GM23338 (cell line): ENCODE measurements at regions not wholly inside any gene's neighbourhood (a gene's known extent, or its start where the extent isn't known, plus 50 kb on each side); places are given as distances from the start of the nearest gene placed in this dataset.

Experiments
- ATAC-seq: fragments of 200-7000 bp; cut with Tn5 transposase; 3 replicates; pipeline ENCODE4 v1.9.1; 2020
- DNase-seq: peaks from one replicate; pipeline ENCODE4 v3.0.0-alpha.2; 2015; ENCODE audit warnings: low spot score
- H2AFZ ChIP-seq: fragments of 200-600 bp; sonication (generic); 2 replicates; pipeline ENCODE4 v1.8.0; 2016; ENCODE audit warnings: antibody characterized with exemption, mild to moderate bottlenecking, moderate library complexity
- H3F3A ChIP-seq: fragments of 200-600 bp; sonication (generic); replicated peaks from 2 replicates; pipeline ENCODE4 v1.8.0; 2017; ENCODE audit warnings: antibody characterized with exemption, mixed run types, low read depth
- H3K27ac ChIP-seq: fragments of 200-600 bp; sonication (generic); 2 replicates; pipeline ENCODE4 v1.6.1; 2016; ENCODE audit warnings: low read depth
- H3K27me3 ChIP-seq: fragments of 200-600 bp; sonication (generic); 2 replicates; pipeline ENCODE4 v1.8.0; 2016; ENCODE audit warnings: mild to moderate bottlenecking, mixed run types, moderate library complexity; ENCODE audit not compliant: insufficient read depth
- H3K36me3 ChIP-seq: fragments of 200-600 bp; sonication (generic); 2 replicates; pipeline ENCODE4 v1.8.0; 2016; ENCODE audit warnings: mild to moderate bottlenecking; ENCODE audit not compliant: insufficient read depth
- H3K4me1 ChIP-seq: fragments of 200-600 bp; sonication (generic); 2 replicates; pipeline ENCODE4 v1.8.0; 2016; ENCODE audit warnings: mild to moderate bottlenecking, moderate library complexity; ENCODE audit not compliant: insufficient read depth
- H3K4me2 ChIP-seq: fragments of 200-600 bp; sonication (generic); 2 replicates; pipeline ENCODE4 v1.7.1; 2017; ENCODE audit warnings: mixed run types
- H3K4me3 ChIP-seq: fragments of 200-600 bp; sonication (generic); 2 replicates; pipeline ENCODE4 v1.6.1; 2016; ENCODE audit warnings: mixed run types
- H3K79me2 ChIP-seq: fragments of 200-600 bp; sonication (generic); replicated peaks from 2 replicates; pipeline ENCODE4 v1.8.0; 2017; ENCODE audit warnings: mild to moderate bottlenecking; ENCODE audit not compliant: insufficient read depth
- H3K9me2 ChIP-seq: fragments of 200-600 bp; sonication (generic); 2 replicates; pipeline ENCODE4 v1.8.0; 2017; ENCODE audit not compliant: insufficient read depth
- H4K20me1 ChIP-seq: fragments of 200-600 bp; sonication (generic); replicated peaks from 2 replicates; pipeline ENCODE4 v1.8.0; 2017; ENCODE audit warnings: mild to moderate bottlenecking; ENCODE audit not compliant: insufficient read depth
- H3K27ac Mint-ChIP-seq: 2 replicates; pipeline ENCODE4 v1.8.0; 2020; ENCODE audit warnings: inconsistent platforms, mild to moderate bottlenecking, moderate library complexity, mixed read lengths
- H3K27me3 Mint-ChIP-seq: 3 replicates; pipeline ENCODE4 v1.8.0; 2022; ENCODE audit warnings: low read depth, mild to moderate bottlenecking, moderate library complexity, mixed read lengths, inconsistent platforms; ENCODE audit not compliant: insufficient read depth, poor library complexity
- H3K36me3 Mint-ChIP-seq: 3 replicates; pipeline ENCODE4 v1.8.0; 2021; ENCODE audit warnings: low read depth, mild to moderate bottlenecking, inconsistent platforms, moderate library complexity, mixed read lengths
- H3K4me1 Mint-ChIP-seq: 3 replicates; pipeline ENCODE4 v1.8.0; 2020; ENCODE audit warnings: mild to moderate bottlenecking, inconsistent platforms, mixed read lengths
- H3K4me3 Mint-ChIP-seq: 3 replicates; pipeline ENCODE4 v1.8.0; 2021; ENCODE audit warnings: moderate library complexity, mild to moderate bottlenecking, inconsistent platforms, mixed read lengths
- H3K9me3 Mint-ChIP-seq: 3 replicates; pipeline ENCODE4 v1.8.0; 2020; ENCODE audit warnings: moderate library complexity, mild to moderate bottlenecking, inconsistent platforms, mixed read lengths
- CREB1 ChIP-seq: fragments of 250-450 bp; sonication (Bioruptor Pico); IDR thresholded peaks from 2 replicates; pipeline ENCODE4 v1.5.0; 2020; ENCODE audit warnings: low read depth, mild to moderate bottlenecking, moderate library complexity
- EZH2 ChIP-seq: fragments of 200-600 bp; sonication (generic); IDR thresholded peaks from one replicate; pipeline ENCODE4 v1.8.0; 2017; ENCODE audit warnings: antibody characterized with exemption, mild to moderate bottlenecking, low read depth; ENCODE audit not compliant: unreplicated experiment
- EZH2phosphoT487 ChIP-seq: fragments of 200-600 bp; sonication (generic); IDR thresholded peaks from one replicate; pipeline ENCODE4 v1.8.1; 2018; ENCODE audit warnings: antibody characterized with exemption; ENCODE audit not compliant: unreplicated experiment
- JUNB ChIP-seq: IDR thresholded peaks from one replicate; pipeline ENCODE4 v1.6.1; 2016; ENCODE audit warnings: antibody characterized with exemption; ENCODE audit not compliant: unreplicated experiment
- NANOG ChIP-seq: IDR thresholded peaks from 2 replicates; pipeline ENCODE4 v1.6.1; 2016; ENCODE audit warnings: antibody characterized with exemption, borderline replicate concordance
- POLR2AphosphoS5 ChIP-seq: IDR thresholded peaks from 2 replicates; pipeline ENCODE4 v1.6.1; 2016; ENCODE audit warnings: antibody characterized with exemption, low read depth
- STAT1 ChIP-seq: IDR thresholded peaks from one replicate; pipeline ENCODE4 v1.6.1; 2016; ENCODE audit warnings: antibody characterized with exemption; ENCODE audit not compliant: unreplicated experiment
- ZNF114 ChIP-seq: fragments of 250-450 bp; sonication (Bioruptor Pico); IDR thresholded peaks from 2 replicates; pipeline ENCODE4 v1.5.0; 2020; ENCODE audit warnings: mild to moderate bottlenecking, moderate library complexity
- ZNF331 ChIP-seq: fragments of 250-450 bp; sonication (Bioruptor Pico); IDR thresholded peaks from 2 replicates; pipeline ENCODE4 v1.5.0; 2020; ENCODE audit warnings: low read depth, mild to moderate bottlenecking, moderate library complexity
- TF ChIP-seq, protein P1 (sequence below): IDR thresholded peaks from 2 replicates; pipeline ENCODE4 v1.6.1; 2016; ENCODE audit warnings: antibody characterized with exemption
- TF ChIP-seq, protein P2 (sequence below), 2 experiments: fragments of 200-600 bp in 1 of 2; sonication (generic) in 1 of 2; conservative IDR thresholded peaks; 2 replicates each; pipeline versions ENCODE4 v1.5.1 to v1.6.1; 2016 to 2017; ENCODE audit warnings: antibody characterized with exemption in 2 of 2, low read depth in 2 of 2, mild to moderate bottlenecking in 2 of 2, moderate library complexity in 1 of 2
- TF ChIP-seq, protein P3 (sequence below): IDR thresholded peaks from one replicate; pipeline ENCODE4 v1.6.1; 2018; ENCODE audit warnings: antibody characterized with exemption; ENCODE audit not compliant: unreplicated experiment
- TF ChIP-seq, protein P4 (sequence below): fragments of 250-450 bp; sonication (Bioruptor Pico); IDR thresholded peaks from 2 replicates; pipeline ENCODE4 v1.5.0; 2020; ENCODE audit warnings: mild to moderate bottlenecking, moderate library complexity

DNA sequence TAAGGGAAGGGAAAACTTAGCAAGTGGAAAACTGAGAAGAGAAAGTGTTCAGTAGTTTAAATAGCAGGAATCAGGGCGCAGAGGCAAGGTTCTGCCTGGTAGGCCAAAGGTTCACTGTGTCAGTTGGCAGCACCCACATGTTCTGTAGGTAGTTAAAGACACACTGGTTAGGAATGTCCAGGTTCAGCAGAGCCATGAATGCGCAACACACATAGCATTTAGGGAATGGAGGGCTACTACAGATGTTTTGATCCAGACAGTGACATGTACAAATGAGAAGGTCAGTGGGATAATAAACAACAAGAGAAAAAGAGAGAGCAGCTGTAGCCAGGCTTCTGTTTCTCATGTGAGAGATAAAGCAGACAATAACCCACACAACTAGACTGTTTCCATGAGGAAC is 56.2 kb upstream of the ARHGAP42 start:
- ATAC-seq, result no peak

More for the DNA sequence above, 56.2 kb upstream of the ARHGAP42 start:
- Histone ChIP-seq H3K27me3 (no peaks in the 10 kb centered on the region), H3K36me3 (no peaks in the 10 kb centered on the region), H3K9me2 (peaks cover 6% of the 10 kb centered on the region; the same call in 1 of the 2 replicates), H3K79me2 (no peaks in the 10 kb centered on the region), H3K27ac (no peak overlapping the region), H3K4me2 (no peak overlapping the region), H2AFZ (peak overlapping the region; percentile 79; the same call in 1 of the 2 replicates), H3F3A (no peaks in the 10 kb centered on the region), H3K4me3 (no peak overlapping the region), H3K4me1 (no peaks in the 10 kb centered on the region), H4K20me1 (no peaks in the 10 kb centered on the region)
- no peaks in the 10 kb centered on the region for H3K27me3 Mint-ChIP-seq
- DNase-seq, result no peak
- TF ChIP-seq CREB1 (CRISPR knock-in tag), result no peak
- no peak for TF ChIP-seq STAT1
- TF ChIP-seq NANOG, result no peak
- TF ChIP-seq ZNF331 (CRISPR knock-in tag), result no peak
- TF ChIP-seq, protein P1, sequence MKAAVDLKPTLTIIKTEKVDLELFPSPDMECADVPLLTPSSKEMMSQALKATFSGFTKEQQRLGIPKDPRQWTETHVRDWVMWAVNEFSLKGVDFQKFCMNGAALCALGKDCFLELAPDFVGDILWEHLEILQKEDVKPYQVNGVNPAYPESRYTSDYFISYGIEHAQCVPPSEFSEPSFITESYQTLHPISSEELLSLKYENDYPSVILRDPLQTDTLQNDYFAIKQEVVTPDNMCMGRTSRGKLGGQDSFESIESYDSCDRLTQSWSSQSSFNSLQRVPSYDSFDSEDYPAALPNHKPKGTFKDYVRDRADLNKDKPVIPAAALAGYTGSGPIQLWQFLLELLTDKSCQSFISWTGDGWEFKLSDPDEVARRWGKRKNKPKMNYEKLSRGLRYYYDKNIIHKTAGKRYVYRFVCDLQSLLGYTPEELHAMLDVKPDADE, result no peak
- no peak for TF ChIP-seq EZH2
- TF ChIP-seq, protein P2, sequence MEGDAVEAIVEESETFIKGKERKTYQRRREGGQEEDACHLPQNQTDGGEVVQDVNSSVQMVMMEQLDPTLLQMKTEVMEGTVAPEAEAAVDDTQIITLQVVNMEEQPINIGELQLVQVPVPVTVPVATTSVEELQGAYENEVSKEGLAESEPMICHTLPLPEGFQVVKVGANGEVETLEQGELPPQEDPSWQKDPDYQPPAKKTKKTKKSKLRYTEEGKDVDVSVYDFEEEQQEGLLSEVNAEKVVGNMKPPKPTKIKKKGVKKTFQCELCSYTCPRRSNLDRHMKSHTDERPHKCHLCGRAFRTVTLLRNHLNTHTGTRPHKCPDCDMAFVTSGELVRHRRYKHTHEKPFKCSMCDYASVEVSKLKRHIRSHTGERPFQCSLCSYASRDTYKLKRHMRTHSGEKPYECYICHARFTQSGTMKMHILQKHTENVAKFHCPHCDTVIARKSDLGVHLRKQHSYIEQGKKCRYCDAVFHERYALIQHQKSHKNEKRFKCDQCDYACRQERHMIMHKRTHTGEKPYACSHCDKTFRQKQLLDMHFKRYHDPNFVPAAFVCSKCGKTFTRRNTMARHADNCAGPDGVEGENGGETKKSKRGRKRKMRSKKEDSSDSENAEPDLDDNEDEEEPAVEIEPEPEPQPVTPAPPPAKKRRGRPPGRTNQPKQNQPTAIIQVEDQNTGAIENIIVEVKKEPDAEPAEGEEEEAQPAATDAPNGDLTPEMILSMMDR (conservative IDR thresholded peaks at IDR 0.05; ENCODE audit: low read depth in 2 of 2), result no peak
- TF ChIP-seq POLR2AphosphoS5, result no peak
- TF ChIP-seq JUNB, result no peak
- no peak for TF ChIP-seq EZH2phosphoT487
- TF ChIP-seq, protein P3, sequence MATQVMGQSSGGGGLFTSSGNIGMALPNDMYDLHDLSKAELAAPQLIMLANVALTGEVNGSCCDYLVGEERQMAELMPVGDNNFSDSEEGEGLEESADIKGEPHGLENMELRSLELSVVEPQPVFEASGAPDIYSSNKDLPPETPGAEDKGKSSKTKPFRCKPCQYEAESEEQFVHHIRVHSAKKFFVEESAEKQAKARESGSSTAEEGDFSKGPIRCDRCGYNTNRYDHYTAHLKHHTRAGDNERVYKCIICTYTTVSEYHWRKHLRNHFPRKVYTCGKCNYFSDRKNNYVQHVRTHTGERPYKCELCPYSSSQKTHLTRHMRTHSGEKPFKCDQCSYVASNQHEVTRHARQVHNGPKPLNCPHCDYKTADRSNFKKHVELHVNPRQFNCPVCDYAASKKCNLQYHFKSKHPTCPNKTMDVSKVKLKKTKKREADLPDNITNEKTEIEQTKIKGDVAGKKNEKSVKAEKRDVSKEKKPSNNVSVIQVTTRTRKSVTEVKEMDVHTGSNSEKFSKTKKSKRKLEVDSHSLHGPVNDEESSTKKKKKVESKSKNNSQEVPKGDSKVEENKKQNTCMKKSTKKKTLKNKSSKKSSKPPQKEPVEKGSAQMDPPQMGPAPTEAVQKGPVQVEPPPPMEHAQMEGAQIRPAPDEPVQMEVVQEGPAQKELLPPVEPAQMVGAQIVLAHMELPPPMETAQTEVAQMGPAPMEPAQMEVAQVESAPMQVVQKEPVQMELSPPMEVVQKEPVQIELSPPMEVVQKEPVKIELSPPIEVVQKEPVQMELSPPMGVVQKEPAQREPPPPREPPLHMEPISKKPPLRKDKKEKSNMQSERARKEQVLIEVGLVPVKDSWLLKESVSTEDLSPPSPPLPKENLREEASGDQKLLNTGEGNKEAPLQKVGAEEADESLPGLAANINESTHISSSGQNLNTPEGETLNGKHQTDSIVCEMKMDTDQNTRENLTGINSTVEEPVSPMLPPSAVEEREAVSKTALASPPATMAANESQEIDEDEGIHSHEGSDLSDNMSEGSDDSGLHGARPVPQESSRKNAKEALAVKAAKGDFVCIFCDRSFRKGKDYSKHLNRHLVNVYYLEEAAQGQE, result no peak
- TF ChIP-seq, protein P4, sequence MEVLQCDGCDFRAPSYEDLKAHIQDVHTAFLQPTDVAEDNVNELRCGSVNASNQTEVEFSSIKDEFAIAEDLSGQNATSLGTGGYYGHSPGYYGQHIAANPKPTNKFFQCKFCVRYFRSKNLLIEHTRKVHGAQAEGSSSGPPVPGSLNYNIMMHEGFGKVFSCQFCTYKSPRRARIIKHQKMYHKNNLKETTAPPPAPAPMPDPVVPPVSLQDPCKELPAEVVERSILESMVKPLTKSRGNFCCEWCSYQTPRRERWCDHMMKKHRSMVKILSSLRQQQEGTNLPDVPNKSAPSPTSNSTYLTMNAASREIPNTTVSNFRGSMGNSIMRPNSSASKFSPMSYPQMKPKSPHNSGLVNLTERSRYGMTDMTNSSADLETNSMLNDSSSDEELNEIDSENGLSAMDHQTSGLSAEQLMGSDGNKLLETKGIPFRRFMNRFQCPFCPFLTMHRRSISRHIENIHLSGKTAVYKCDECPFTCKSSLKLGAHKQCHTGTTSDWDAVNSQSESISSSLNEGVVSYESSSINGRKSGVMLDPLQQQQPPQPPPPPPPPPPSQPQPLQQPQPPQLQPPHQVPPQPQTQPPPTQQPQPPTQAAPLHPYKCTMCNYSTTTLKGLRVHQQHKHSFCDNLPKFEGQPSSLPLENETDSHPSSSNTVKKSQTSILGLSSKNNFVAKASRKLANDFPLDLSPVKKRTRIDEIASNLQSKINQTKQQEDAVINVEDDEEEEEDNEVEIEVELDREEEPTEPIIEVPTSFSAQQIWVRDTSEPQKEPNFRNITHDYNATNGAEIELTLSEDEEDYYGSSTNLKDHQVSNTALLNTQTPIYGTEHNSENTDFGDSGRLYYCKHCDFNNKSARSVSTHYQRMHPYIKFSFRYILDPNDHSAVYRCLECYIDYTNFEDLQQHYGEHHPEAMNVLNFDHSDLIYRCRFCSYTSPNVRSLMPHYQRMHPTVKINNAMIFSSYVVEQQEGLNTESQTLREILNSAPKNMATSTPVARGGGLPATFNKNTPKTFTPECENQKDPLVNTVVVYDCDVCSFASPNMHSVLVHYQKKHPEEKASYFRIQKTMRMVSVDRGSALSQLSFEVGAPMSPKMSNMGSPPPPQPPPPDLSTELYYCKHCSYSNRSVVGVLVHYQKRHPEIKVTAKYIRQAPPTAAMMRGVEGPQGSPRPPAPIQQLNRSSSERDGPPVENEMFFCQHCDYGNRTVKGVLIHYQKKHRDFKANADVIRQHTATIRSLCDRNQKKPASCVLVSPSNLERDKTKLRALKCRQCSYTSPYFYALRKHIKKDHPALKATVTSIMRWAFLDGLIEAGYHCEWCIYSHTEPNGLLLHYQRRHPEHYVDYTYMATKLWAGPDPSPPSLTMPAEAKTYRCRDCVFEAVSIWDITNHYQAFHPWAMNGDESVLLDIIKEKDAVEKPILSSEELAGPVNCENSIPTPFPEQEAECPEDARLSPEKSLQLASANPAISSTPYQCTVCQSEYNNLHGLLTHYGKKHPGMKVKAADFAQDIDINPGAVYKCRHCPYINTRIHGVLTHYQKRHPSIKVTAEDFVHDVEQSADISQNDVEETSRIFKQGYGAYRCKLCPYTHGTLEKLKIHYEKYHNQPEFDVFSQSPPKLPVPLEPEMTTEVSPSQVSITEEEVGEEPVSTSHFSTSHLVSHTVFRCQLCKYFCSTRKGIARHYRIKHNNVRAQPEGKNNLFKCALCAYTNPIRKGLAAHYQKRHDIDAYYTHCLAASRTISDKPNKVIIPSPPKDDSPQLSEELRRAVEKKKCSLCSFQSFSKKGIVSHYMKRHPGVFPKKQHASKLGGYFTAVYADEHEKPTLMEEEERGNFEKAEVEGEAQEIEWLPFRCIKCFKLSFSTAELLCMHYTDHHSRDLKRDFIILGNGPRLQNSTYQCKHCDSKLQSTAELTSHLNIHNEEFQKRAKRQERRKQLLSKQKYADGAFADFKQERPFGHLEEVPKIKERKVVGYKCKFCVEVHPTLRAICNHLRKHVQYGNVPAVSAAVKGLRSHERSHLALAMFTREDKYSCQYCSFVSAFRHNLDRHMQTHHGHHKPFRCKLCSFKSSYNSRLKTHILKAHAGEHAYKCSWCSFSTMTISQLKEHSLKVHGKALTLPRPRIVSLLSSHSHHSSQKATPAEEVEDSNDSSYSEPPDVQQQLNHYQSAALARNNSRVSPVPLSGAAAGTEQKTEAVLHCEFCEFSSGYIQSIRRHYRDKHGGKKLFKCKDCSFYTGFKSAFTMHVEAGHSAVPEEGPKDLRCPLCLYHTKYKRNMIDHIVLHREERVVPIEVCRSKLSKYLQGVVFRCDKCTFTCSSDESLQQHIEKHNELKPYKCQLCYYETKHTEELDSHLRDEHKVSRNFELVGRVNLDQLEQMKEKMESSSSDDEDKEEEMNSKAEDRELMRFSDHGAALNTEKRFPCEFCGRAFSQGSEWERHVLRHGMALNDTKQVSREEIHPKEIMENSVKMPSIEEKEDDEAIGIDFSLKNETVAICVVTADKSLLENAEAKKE (CRISPR knock-in tag), result no peak
- TF ChIP-seq ZNF114 (CRISPR knock-in tag), result no peak
- peaks cover 4% of the 10 kb centered on the region; the same call in 2 of the 3 replicates for H3K4me1 Mint-ChIP-seq
- H3K4me3 Mint-ChIP-seq, result no peak overlapping the region
- H3K36me3 Mint-ChIP-seq, result no peaks in the 10 kb centered on the region
- no peak overlapping the region for H3K27ac Mint-ChIP-seq
- H3K9me3 Mint-ChIP-seq, result no peaks in the 10 kb centered on the region; the same call in 2 of the 3 replicates
